GM21526 (cell line): ENCODE measurements at regions not wholly inside any gene's neighbourhood (a gene's known extent, or its start where the extent isn't known, plus 50 kb on each side); places are given as distances from the start of the nearest gene placed in this dataset.

ENCODE experiments used
- ATAC-seq: cut with Tn5 transposase; IDR thresholded peaks from one replicate; pipeline ENCODE4 v1.9.1; 2021; ENCODE audit warnings: moderate library complexity; ENCODE audit not compliant: unreplicated experiment, low FRiP score

DNA sequence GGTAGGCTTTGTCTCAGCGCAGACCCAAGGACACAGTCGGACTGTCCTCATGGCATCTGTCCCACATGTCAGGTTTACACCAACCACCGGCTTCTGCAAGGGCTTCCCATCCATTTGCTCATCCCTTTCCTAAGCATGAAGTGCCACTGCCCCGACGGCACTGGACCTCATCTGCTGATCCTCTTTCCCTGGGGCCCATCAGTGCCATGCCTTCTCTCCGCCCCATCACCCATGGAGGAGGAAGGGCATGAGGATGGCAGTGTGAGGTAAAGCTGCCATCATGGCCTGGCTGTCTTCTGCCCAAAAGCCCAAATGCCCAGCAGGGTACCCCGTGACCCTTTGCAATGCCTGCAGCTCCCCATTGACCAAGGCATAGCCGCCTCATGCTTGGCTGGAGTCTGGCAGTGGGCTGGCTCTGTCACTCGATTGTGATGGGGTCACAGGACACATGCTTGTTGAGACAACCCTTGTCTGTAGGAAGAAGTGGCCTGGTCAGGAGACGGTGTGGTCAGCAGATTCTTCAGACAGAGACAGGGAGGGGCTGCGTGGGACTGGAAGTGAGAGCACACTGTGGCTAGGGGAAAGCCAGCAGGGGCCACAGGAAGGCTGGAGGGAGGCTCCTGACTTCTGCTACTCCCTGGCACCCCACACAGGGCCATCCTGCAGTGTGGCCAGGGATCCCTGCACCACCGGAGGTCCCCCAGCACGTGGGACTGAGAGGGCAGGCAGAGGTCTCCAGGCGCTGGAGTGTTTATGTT is 493.7 kb upstream of the HS6ST1 start:
- ATAC-seq, result no peak

DNA sequence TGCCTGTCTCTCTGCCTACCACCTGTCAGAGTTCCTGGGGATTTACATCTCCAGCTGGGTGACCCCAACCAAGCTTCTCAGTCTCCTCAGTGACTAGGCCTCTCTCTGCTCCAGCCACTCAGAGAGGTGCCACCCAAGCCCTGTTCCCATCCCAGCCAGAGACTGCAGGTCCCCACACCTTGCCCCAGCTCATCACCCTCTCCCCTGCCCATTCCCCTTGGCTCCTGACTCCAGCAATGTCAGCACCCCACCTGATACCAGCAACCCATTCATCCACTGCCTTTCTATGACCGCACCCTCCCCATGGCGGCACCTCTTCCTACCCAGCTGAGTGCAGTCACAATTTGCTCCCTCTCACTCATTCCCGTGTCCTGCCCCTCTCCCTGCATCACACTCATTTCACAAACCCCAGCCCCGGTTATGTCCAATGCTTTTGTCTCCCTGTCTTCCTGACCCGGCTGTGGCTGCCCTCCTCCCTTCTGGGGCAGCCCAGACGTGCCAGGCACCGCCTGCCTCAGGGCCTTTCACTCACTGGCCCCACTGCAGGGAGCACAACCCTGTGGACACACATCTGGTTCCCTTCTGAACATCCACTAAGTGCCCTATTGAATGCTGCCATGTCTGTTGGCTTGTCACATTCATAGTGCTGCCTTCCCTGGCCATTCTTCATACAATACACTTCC is 494.8 kb upstream of the HS6ST1 start:
- ATAC-seq, result no peak

DNA sequence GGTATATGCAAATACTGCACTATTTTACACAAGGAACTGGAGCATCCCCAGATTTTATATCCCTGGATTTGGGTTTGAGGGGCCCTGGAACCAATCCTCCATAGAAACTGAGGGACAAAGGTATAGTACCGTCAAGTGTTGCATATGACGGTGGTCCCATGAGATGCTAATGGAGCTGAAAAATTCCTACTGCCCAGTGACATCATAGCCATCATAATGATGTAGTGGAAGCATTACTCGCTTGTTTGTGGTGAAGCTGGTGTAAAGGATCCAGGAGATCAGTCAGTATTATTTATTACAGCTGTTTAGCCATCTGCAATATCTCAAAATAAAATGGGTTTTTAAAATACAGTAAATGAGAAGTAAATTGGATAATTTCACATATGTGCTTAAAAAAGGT is 496.6 kb upstream of the HS6ST1 start:
- no peak for ATAC-seq

DNA sequence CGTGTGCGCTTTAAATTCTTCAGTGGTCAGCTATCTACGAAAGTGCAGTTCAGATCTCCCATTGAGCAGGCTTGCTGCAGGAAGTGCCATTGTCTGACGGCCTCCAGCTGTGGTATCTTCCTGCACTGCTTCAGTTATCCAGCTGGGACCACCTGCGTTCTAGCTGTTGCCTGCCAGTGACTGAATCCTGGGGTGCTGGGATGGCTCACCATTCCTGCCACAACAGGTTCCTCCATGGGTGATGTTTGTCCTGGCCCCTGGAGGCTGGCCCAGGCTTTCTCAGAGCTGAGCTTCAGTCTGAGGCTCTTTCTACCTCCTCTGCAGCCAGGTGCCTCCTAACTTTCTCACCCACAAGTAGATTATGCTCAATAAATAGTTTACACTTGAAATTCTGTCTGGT is 498.5 kb upstream of the HS6ST1 start:
- no peak for ATAC-seq

DNA sequence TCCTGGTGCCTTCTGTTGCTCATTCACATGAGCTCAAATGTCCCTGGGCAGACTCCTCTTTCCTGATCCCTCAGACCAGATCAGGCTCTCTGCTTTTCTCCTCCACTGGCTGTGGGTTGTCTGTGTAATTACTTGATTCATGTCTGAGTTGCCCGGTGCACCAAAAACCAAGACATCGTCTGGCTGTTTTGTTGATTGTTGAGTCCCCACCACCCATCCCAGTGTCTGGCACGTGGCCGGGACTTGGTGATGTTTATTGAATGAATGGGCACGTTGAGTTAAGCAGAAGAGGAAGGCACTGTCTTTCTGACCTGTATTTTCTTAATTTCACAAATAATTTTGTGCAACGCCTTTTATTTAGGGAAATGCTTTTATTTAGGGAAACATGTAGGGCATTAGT is 499.1 kb upstream of the HS6ST1 start:
- ATAC-seq, result no peak

DNA sequence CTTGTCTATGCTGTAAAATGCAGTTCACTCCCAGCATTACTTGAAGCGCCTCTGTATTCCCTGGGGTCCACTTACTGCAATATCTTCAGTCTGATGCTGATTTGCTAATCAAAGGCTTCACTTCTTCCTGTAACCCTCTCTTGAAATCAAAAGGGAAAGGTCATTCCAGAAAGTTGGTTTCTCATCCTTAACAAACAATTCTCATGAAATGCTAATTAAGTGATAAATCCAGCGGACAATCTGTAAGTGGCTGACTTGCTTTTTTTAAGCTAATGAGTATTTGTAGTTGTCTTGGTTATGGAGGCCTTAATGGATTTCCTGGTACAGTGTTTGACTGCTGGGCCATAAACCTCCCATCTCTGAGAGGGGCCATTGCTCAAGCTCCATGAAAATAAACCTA is 499.6 kb upstream of the HS6ST1 start:
- no peak for ATAC-seq

DNA sequence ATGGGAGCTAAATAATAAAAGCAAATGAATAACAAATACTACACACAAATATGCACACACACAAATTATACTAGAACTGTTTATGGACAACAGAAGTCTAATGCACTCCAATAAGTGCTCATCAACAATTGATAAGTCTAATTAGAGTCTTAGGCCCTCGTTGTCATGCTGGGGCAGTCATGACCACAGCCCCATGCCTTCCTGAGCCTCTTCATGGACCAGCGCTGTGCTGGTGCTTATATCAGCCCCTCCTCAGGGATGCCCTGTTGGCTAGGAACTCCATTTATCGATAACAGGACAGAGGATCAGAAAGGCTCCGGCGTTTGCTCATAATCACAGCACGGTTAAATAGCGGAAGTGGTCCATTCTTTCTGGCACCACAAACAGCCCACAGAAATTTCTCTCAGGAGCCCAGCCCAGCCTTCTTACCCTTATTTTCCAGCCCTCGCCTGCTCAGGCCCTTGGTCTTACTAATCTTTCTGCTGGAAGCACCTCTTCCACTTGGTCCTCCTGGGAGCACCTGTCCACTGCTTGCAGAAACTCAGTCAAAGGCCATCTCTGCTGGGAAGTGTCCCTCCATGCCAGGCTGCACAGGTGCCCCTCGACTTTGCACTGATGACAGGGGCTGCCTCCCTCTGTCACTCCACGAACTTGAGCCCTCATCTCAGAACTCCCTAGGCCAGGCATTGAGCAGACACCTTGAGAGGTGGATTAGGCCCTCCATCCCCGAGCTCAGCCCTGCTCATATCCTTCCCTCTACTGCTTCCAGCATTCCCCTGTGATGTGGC is 500.2 kb upstream of the HS6ST1 start:
- ATAC-seq, result no peak

- ATAC-seq, result no peak
Measured at GRCh38 chr2:128820452-128820851, 501.8 kb upstream of the HS6ST1 start.

DNA sequence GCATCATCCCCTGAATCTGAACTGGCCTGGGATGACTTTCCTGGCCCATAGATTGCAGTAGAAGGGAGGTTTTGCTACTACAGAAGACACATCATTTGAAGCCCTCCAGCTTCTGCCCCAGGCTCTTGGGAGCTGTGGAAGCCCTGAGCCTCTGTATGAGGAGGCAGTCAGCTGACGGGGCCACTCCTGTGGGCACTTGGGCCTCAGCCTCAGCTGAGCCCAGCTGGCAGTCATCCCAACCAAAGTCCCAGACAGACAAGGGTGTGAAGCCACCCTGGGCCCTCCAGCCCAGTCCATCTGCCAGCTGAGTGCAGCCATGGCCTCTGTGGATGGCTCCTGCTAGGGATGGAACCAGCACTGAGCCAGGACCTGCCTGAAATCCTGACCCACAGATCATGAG is 502.3 kb upstream of the HS6ST1 start:
- ATAC-seq, result no peak

DNA sequence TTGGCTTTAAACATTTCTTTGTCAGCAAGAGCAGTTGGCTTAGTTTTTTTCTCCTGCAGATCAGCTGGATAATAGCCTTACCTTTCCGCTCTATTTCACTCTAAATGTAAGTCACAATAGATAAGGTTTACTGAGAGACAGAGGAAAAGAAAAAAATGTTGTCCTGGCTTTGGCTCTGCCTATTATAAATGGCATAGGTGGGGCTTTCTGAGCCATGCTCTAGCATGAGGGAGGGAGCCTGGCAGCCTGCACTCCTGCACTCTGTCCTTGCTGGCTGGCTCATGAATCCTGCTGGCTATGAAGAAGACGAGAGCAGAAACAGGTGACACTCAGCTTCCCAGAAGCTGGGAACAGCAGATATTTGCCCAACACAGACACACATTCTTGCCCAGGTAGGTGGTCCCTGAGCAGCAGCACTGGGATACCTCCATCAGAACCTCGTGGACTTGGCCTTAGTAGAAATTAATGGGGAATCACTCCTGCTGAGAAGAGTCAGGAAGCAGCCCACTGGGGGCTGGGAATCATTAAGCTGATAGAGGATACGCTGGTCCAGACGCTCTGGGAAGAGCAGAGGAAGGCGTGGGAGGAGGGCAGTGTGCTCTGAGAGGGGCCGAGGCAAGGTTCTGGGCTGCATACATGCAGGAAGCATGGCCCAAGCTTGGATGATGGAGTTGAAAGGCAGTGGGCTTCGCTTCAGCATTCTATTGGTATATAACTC is 514.4 kb upstream of the HS6ST1 start:
- ATAC-seq, result no peak

DNA sequence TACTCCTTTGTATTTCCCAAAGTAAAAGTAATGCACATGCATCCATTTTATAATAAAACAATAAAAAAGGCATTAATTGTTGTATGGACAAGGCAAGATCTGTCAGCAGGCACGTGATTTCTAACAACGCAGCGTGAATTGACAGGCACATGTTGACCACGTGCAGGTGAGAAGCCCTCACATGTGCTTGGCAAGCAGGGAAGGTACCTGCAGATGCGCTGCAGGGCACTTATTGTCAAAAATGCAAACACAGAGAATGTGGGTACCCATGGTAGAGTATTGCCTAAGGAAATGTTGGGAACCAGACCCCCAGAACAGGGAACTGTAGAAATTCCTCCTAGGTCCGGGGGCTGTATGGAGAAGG is 515.0 kb upstream of the HS6ST1 start:
- no peak for ATAC-seq

DNA sequence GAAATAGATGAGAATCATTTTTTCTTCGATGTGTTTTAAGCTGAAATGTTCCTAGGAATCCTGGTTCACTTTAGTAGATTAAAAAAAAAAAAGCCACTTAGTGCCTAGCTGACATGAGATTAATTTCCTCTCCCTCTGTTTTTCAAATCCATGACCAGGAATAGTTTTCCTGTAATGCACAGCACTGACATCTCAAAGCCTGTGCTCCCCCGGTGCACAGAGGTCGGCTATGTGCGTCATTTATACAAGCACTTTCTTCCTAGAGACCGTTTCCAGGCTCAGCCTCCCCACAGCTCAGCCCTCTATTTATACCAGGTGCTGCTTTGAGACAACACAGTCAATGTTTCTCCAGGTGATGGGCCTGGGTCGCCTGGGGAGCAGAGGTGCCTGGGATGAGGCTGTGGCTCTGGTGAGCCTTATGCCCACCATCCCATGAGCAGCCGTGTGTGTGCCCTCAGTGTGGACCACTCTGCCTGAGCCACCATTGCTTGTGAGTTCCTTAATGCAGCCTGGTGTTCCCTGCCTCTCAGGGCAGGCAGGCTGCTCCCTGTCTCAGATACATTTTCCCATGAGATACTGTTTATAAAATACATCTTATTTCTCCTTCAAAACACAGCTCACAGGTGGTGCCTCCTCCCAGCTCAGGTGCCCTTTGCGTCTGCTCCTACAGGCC is 515.7 kb upstream of the HS6ST1 start:
- ATAC-seq, result no peak

GRCh38 chr2:128834880-128835252 is 516.2 kb upstream of the HS6ST1 start:
- ATAC-seq, result no peak

DNA sequence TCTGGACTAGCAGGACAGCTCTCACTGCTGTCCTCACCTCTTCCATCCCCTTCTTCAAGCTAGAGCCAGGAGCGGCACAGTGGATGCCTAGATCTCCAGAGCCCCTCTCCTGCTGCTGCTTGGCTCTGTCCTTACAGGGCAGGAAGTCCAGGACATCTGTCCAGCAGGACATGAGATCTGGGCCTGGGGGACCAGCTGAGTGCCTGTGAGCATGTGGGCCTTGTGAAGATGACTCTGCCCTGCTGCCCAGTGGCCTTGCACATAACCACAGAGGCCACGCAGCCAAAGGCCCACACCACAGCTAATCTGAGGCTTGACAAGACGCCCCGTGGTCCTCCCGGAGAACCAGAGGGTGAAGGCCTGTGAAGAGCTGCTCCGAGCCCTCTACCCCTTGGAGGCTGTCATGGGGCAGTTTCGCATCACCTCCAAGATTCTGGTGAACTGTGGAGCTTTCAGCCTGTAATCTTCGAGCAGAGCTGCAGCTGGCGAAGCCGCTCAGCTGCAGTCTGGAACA is 516.7 kb upstream of the HS6ST1 start:
- ATAC-seq, result no peak

GRCh38 chr2:128835974-128836373 is 517.3 kb upstream of the HS6ST1 start:
- no peak for ATAC-seq

DNA sequence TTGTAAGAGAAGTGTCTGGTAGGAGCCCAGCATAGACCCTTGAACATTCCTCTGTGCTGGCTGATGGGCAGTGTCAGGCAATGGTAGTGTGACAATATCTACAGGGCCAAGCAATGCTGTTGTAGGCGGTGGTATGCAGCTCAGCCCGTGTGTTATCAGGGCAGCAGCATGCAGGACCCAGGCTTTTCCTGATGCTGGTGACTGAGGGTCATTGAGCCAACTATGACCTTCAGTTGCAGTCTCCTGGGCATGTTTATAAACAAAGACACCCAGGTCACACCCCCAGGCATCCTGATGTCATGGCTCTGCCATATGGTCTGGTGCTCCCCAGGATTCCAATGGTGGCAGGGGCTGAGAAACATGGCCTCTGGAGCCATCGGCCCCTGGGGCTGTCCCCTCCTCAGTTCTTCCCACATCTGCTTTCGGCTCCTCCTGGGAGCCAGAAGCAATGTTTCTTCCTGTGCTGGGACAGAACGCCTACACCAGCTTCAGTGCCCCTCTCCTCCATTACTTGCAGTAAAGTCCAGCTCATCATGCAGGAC is 518.0 kb upstream of the HS6ST1 start:
- no peak for ATAC-seq

DNA sequence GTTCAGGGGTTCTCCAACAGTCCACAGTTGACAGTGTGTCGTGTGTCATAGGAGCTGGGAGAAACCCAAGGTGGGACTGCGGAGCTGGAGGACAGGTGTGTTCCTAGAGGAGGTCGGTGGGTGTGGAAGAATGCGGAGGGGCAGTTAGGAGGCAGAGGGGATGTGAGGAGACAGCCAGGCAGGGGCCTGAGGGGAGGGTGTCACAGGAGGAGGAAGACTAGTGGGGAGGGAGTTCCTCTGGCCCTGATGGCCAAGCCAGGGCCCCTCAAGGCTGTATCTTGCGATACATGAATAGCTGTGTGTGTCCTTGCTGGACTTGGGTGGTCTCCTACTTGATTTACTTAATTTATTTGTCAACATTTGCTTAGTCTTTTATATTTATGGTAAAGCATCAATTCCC is 519.6 kb upstream of the HS6ST1 start:
- ATAC-seq, result no peak

GRCh38 chr2:128841803-128842202 is 523.1 kb upstream of the HS6ST1 start:
- no peak for ATAC-seq

DNA sequence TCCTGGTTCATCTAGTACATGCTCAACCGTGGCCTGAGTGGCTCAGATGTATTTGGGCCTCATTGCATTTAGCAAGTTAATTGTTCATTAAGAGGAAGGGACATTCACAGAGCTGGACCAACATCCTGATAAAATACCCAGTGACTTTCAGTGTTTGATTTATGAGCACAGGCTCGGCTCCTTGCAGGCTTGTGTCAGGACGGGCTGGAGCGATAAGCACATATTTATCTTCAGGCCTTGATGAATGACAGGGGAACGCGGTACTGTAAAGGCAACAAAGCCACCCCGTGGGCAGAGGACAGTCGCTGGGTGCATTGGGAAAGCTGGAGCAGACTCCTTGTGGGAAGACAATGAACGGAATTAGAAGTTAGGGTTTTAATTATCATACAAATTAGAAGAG is 548.6 kb upstream of the HS6ST1 start:
- no peak for ATAC-seq
